ENCODE measurements at regions not wholly inside any gene's neighbourhood (a gene's known extent, or its start where the extent isn't known, plus 50 kb on each side); places are given as distances from the start of the nearest gene placed in this dataset.

- POLR2A ChIA-PET: no interaction called here
- Histone ChIP-seq H3K36me3 (ENCODE audit: control insufficient read depth in 2 of 2, insufficient read depth in 1 of 2, low read length in 2 of 2) (no peaks in the 10 kb centered on the region), H3K4me3 (ENCODE audit: low read depth, low read length) (no peak overlapping the region), H3K27ac (ENCODE audit: extremely low read depth, low read depth, low read length) (no peak overlapping the region), H3K9me3 (ENCODE audit: control insufficient read depth, insufficient read depth, low read depth, low read length) (no peaks in the 10 kb centered on the region), H3K4me1 (ENCODE audit: control insufficient read depth, insufficient read depth, low read length) (peaks cover 10% of the 10 kb centered on the region)
- TF ChIP-seq SETDB1 (IDR thresholded peaks at IDR 0.05; ENCODE audit: insufficient read length, low read length) (no peak), ZNF132 (tag by site-specific recombination; IDR thresholded peaks at IDR 0.05; ENCODE audit: borderline replicate concordance) (no peak), OVOL3 (tag by site-specific recombination; IDR thresholded peaks at IDR 0.05) (no peak), ZBTB20 (tag by site-specific recombination; IDR thresholded peaks at IDR 0.05) (no peak), ZSCAN18 (tag by site-specific recombination; IDR thresholded peaks at IDR 0.05) (no peak), ZNF335 (tag by site-specific recombination; conservative IDR thresholded peaks at IDR 0.05) (no peak), TRIM28 (IDR thresholded peaks at IDR 0.05; ENCODE audit: borderline replicate concordance, low read length) (no peak), EGR2 (tag by site-specific recombination; IDR thresholded peaks at IDR 0.05; ENCODE audit: low read depth) (no peak), ZBTB49 (tag by site-specific recombination; IDR thresholded peaks at IDR 0.05; ENCODE audit: low read depth) (no peak), SALL2 (tag by site-specific recombination; IDR thresholded peaks at IDR 0.05; ENCODE audit: borderline replicate concordance) (no peak), ZNF112 (tag by site-specific recombination; IDR thresholded peaks at IDR 0.05) (no peak), ZNF555 (tag by site-specific recombination; conservative IDR thresholded peaks at IDR 0.05) (no peak), ZNF16 (tag by site-specific recombination; IDR thresholded peaks at IDR 0.05; ENCODE audit: low read depth) (no peak), AEBP2 (tag by site-specific recombination; IDR thresholded peaks at IDR 0.05; ENCODE audit: borderline replicate concordance) (no peak)
- CTCF ChIA-PET: no interaction called here
These were observed 176.7 kb upstream of the S1PR3 start for GRCh38 chr9:88814577-88814976.

- peaks cover 7% of the 10 kb centered on the region; the same call in 1 of the 2 replicates for H3K4me1 ChIP-seq (ENCODE audit: control insufficient read depth, insufficient read depth, low read length)
- H3K36me3 ChIP-seq (ENCODE audit: control insufficient read depth in 2 of 2, insufficient read depth in 1 of 2, low read length in 2 of 2): no peaks in the 10 kb centered on the region
- ChIA-PET POLR2A (no interaction called here), CTCF (no interaction called here)
- H3K4me3 ChIP-seq (ENCODE audit: low read depth, low read length): no peak overlapping the region
- H3K27ac ChIP-seq (ENCODE audit: extremely low read depth, low read depth, low read length): no peak overlapping the region
- no peaks in the 10 kb centered on the region for H3K9me3 ChIP-seq (ENCODE audit: control insufficient read depth, insufficient read depth, low read depth, low read length)
- TF ChIP-seq ZNF239 (tag by site-specific recombination; IDR thresholded peaks at IDR 0.05) (no peak), ZNF148 (tag by site-specific recombination; IDR thresholded peaks at IDR 0.05; ENCODE audit: borderline replicate concordance) (no peak), KLF17 (tag by site-specific recombination; IDR thresholded peaks at IDR 0.05) (no peak), GLI4 (tag by site-specific recombination; IDR thresholded peaks at IDR 0.05) (no peak), ZNF600 (tag by site-specific recombination; IDR thresholded peaks at IDR 0.05) (no peak), ZNF302 (tag by site-specific recombination; IDR thresholded peaks at IDR 0.05; ENCODE audit: low read depth) (no peak), ZBTB48 (tag by site-specific recombination; IDR thresholded peaks at IDR 0.05) (no peak), ZNF223 (tag by site-specific recombination; IDR thresholded peaks at IDR 0.05) (no peak), TSHZ1 (tag by site-specific recombination; IDR thresholded peaks at IDR 0.05; ENCODE audit: borderline replicate concordance) (no peak), ZNF677 (tag by site-specific recombination; IDR thresholded peaks at IDR 0.05) (no peak)
These were observed 175.1 kb upstream of the S1PR3 start for GRCh38 chr9:88816141-88816540.
